Kidney capillary endothelial cell (primary cell): ENCODE measurements at regions not wholly inside any gene's neighbourhood (a gene's known extent, or its start where the extent isn't known, plus 50 kb on each side); places are given as distances from the start of the nearest gene placed in this dataset.
A peak's percentile ranks its signal among the peaks of the same experiment; 100 is the strongest.
"Not testable (repeated sequence)": the region's sequence is repeated elsewhere in the genome, so short reads cannot be mapped to it uniquely, and the experiment has no call there.

Experiments used
- DNase-seq: peaks from one replicate; pipeline ENCODE4 v3.0.0-alpha.2; 2018; ENCODE audit warnings: low spot score

DNA sequence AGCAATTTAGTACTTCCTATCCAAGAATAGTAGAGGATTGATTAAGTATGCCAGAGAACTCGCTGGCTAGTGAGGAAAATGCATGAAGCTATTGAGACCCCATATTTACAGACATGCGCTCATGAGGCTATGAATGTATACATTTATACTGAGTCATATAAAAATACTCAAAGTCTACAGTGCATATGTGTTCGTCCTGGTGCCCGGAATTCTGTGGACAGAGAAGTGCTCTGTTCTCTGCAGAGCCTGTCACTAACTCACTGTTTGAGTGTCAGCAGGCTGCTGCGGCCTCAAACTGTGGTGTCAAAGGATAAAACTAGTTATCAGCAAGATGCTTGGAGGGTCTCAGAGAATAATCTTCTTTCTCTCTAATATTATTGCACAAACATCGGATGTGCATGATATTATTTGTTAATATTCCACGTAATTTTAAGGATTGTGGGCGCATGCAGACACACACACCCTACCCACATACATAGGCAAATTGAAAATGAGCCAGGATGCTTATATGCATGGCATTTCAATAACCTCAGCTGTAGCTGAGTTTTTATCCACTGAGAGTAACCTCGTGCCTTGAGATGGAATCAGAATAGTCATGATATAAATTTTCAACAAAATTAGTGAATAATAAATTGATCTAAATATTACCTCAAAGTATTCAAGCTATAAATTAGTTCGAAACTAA lies 50.0 kb upstream of the TSC22D2 start:
- no peak for DNase-seq

DNA sequence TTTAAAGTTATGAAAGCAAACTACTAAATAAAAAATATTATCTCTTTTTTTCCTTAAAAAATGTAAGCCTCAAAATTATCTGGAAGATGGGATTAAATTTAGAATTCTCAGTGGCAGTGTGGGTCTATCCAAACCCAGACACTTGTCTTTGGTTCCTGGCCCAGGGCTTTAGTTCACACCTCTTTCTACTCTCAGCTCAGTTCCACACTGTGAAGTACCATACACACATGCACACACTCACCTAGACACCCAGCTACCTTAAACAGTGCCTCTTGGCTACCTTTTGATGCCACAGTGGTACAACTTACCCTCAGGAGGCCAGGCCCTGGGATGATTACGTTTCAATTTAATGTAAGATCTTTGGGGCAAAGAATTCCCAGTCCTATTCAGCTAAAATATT lies 51.0 kb upstream of the TSC22D2 start:
- DNase-seq: no peak

DNA sequence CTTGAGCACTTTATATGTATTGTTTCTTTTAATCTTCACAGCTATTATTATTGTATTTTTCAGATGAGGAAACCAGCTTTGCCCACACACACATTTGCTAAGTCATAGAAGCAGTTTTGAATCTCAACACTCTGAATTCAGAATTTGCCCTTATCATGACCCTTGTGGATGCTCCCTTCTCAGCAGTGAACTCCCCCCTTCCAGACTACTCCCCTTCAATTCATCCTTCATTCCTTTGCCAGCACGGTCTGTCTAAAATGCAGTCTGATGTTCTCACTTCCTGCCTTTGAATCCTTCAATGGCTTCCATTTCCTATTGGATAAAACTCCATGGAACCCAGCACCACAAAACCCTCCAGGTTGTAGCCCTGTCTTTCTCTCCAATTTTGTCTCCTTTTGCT lies 52.5 kb upstream of the TSC22D2 start:
- DNase-seq: no peak

DNA sequence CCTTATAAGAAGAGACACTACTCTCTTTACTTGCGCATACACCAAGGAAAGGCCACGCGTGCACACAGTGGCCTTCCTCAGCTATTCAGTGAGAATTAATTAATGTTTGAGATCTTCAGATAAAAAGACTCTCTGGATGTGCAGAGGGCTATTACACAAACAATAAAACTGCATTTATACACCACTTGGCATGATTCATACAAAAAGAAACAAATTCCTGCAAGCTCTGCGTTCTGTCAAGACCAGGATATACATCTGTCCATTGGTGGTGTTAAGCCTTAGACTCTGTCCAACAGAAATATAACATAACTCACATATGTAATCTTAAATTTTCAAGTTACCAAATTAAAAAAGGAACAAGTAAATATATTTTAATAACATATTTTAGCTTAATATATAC lies 55.2 kb upstream of the TSC22D2 start:
- no peak for DNase-seq

DNA sequence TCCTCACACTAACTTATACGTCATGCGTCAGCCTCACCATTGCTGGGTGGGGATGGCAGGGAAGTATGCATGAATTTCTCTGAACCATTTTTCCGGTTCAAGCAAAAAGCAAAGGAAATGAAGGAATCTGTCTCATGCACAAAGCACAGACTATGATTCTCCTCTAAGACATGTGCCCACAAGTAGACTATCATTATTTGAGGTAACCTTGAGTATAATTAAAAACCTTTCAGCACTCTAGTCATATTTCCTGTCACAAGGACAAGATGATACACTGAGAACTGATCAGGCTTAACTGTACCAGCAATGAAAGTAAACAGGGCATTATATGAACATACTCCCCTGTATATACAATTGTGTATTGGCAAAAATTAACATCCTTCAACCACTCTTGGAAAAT lies 56.7 kb upstream of the TSC22D2 start:
- DNase-seq: peak; percentile 64

DNA sequence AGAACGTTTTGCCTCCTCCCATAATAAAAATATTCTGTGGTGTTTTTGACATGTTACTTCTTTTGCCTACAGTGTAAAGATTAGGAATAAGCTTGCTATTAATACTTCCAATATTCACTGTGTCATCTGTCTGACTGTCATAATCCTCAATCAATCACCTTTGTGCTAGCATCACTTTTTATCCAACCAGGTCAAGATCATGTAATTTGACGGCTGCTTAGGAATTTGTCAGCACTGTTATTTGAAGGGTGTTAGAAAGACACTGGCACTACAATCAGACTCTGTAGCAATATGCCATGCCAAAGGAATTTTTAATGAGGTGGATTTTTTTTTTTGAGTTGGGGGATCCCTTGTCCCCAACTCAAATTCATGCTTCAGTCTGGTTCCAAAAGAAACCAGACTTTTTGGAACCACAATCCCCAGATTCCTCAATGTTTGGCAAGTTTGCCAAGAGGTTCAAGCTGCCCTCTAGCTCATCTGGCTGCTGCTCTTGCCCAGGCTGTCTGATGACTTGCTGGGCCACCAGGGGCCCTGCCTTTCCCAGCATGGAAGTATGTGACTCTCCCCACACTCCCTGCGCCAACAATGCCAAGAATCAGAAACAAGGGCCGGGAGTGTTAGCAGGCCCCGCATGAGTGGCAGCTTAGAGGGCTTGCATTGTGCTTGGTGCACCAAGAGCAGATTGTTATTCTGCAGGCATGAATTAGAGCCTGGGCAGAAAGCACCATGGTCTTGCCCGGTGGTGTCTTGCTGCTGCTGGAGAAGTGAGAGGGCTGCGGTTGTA lies 58.6 kb upstream of the TSC22D2 start:
- DNase-seq: no peak

DNA sequence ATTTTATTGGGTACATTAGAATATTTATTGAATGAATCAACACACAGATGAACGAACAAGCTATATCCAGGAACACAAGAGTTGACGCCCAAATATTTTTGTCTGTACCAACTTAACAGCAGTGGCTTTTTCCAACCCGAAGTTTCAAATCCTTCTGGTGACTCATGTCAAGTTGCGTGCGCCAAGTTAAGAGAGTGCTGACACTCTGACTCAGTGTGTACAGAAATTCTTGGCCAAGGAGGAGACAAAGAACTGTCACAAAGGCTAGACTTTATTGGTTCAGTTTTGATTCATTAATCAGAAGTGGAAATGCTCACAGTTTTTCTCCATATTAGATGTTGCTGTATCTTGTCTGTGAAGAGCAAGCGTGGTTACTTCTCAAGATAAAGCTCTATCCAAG lies 59.6 kb upstream of the TSC22D2 start:
- peak; percentile 85 for DNase-seq

DNA sequence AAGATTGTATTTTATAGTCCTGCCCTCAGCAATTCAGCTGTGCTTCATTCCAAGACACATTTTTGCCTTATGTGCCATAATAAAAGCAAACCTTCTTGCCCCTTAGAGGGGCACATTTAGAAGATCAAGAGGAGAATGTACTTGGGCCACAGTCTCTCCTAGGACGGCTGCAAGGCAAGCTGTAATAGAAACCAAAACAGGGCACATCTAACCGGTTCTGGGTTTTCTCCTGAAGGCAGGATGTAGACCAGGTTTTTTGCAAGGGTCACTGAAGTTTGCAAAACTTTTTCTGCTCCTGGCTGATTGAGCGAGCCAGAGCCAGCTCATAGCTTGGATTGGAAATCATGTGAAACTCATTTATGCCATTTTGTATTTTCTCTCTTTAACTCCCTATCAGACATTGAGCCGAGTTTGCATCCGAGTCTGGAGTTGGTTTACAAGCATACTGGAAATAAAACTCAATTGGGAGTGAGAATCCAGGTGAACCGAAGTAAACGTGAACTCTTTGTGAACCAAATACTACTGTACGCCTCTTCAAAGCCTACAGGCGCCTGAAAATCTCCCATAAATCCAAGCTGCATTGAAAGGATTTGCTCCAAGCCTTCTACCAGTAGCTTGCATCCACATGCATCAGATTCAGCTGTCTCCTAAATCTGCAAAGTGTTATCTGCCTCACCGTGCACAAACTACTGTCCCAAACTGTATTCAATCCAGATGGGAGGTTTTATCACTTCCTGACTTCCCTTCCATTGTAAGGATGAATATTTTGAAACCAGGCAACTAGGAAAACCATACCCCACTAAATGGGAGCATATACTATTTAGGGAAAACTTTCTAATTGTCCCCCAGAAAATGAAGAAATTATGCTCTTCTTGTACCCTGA lies 60.9 kb upstream of the TSC22D2 start:
- no peak for DNase-seq

DNA sequence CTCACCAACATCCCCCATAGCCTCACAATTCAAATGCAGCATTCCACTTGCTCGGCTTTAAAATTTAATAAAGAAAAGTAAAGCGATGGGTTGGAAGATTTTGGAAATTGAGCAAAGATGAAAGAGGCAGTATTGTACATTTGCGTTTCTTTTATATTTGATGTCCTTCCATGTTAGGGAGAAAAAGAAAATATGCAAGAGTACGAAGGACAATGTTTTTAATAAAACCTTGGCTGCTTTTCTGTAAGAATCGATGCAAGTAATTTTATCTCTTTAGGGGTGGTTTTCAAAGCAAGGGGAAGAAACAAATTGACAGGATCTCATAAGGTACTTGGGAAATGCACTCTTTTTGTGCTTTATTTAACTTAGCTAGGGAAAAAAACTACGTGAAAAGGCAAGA lies 61.8 kb upstream of the TSC22D2 start:
- no peak for DNase-seq

DNA sequence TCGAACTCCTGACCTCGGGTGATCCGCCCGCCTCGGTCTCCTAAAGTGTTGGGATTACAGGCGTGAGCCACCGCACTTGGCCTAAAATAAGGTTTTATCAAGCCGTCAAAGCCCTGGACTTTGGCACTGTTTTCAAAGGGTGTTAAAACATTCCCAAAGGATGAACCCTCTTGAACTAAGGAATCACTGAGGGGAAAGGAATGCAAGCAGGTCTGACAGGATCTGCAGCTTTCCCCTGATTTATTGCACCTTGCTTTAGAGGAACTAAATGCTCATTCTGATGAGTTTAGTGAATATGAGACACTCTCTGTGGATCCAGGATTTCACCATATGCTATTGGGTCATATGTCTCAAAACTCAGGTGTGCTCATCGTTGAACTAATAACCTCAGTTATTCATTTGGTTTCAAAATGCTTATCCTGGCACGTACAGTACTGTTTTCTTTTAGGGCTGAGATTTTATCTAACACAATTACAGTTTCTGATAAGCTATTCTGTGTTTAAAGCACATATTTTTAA lies 63.0 kb upstream of the TSC22D2 start:
- no peak for DNase-seq

DNA sequence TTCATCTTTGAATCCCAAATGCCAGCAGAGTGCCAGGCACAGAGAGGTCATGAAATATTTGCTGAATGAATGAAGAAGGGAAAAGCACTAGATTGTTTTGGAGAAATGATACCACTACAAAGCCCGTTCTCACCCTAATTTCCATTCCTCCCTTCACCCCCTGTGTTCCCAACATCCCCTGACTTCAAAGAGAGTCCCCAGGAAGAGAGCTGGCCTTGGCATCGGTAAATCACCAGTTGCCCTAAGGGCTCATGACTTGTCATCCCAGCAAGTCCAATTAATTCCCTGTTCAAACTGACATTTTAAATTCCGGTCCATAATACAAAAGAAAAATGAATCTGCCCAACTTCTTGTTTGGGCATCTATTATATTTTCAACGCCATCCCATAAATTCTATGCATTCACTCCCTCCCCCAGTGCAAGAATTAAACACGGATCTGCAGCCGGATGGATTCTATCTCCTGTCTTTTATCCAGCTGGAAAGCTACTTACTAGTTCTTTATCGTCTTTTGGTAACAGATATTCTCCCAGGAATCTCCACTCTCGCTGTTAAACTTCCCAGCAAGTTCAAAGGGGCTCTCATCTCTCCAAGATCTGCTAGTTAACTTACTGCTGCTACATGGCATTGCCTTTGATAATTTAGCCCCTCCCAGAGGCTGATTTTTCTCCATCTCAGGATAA lies 63.9 kb upstream of the TSC22D2 start:
- DNase-seq: no peak

DNA sequence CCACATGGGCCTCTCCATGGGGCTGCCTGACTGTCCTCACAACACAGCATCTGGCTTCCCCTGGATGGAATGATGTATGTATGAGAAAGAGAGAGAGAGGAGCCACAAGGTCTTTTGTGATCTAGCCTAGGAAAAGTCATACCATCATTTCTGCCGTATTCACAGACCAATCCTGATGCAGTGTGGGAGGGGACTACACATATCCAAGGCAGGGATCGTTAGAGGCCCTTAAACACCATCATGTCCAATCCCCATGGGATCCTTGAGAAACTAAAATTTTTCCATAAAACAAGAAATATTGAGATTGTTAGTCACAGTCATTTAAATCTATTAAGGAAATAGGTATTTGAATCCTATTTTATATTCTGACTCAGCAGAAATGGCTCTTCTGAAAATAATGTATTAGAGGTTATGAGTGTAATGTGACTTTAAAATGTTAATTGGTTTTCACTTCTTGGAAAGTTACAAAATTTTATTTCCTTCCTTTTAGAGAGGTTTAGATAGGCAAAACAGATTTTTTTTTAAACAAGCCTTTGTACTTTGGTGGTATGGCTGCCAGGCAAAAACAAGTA lies 65.1 kb upstream of the TSC22D2 start:
- no peak for DNase-seq

DNA sequence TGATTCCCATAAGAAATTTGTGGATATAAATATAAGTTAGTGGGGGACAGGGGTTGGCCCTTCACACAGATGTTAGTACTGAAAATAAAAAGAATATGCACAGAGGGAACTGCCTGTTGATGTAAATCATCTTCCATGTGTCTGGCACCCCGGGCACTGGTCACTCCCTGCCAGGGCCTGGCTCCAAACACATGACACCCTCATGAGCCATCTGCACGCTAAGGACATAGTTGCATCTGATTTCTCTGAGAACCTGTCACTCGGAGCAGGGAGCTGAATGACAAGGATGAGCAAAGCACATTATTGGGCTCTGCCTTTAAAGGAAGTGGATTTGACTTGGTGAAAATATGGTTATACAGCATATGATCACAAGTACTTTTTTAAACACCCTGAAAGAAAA lies 66.2 kb upstream of the TSC22D2 start:
- no peak for DNase-seq

DNA sequence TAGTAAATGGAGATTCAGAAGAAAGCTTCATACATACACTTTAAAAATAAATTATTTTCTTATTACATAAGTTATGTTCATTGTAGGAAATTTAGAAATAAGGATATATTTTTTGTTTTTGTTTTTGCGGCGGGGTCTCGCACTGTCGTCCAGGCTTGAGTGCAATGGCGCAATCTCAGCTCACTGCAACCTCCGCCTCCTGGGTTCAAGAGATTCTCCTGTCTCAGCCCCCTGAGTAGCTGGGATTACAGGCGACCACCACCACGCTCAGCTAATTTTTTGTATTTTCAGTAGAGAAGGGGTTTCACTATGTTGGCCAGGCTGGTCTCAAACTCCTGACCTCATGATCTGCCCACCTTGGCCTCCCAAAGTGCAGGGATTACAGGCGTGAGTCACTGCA lies 71.7 kb upstream of the TSC22D2 start:
- not testable (repeated sequence) for DNase-seq

DNA sequence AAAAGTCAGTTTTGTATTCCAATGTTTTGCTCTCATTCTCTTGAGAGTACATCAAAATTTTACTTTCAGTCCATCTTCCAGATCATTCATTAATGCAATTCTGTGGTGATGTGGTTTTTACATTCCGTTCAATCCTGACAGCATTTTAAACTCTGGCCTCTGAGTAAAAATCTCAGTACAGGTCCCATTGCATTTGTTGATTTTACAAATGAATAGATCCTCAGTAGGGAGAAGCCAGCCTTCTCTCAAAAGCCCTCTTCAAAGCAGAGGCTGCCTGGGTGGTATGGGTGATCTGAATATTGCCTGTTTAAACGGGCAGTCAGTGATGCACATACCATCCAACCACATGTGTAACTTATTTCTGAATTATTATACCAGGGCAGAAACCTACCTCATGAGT lies 72.5 kb upstream of the TSC22D2 start:
- DNase-seq: no peak

DNA sequence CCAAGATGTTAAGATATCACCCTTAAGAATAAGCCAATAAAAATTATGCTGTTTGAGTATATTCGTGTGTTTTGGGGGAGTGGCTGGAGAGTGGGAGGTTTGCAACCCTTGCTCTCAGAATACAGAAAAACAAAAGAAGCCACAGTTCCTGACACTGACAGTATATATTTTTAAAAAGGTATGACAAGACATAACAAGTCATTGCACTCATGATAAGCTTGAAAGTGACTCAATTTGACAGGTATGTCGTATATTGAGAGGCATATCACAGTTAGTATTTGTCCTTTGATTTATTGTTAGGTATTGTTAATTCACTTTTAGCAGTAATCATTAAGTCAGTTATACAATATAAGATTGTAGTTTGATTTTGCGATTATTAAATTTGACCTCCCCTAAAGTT lies 73.1 kb upstream of the TSC22D2 start:
- no peak for DNase-seq

DNA sequence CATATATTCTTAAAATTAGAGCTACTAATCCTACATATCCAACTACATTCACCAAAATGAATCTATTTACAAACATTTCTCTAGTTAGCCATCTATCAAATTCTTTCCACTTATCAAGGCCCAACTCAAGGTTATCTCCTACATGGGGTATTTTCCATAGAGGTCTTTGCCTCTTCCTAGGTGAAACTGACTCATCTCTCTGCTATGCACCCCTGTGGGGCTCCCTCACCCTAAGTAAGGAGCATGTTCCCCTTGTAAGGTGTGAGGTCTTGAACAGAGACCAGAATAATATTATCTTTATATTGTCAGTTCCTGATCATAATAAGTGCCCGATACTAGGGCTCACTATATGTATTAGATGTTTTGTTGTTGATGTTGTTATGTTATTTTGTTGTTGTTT lies 74.6 kb upstream of the TSC22D2 start:
- DNase-seq: no peak

DNA sequence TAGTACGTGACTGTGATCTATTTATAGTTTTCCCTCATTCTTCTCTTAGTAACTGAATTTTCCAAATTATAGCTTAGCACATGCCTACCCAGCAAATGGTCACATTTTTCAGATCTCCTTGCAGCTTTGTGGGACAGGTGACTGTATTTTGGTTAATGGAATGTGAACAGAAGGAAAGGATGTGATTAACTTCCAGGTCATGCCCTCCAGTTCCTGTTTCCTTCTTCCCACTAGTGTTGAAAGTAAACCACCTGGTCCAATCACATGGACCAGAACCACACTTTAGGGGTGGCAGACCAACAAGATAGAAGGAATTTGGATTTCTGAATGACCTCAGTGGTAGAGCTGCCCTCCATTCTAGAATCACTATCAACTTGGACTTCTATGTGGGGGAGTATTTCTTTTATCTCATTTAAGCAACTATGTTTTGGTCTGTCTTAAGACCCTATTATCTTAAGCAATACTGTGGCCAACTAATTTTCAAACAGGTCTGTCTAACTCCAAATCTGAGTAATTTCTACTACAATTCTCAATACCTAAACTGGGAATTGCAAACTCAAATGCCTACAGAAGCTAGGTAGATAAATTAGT lies 76.0 kb upstream of the TSC22D2 start:
- DNase-seq: peak; percentile 63

DNA sequence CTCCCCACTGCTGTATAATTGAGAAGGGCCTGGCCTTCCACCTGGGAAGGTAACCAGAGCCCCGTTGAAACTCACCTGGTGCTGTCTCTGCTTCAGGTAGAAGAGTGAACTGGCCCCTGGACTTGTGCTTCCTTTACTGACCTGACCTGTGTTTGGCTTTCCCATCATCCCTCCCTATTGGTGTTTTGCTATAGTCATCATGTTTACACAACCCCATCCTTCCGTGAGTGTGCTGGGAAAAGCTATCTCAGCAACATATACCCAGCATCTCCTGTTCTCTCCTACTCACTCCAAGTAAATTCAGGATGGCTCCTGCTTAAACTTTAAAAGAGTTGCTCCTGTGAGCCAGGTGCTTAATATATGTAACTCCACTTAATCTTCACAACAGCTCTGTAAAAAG lies 77.2 kb upstream of the TSC22D2 start:
- DNase-seq: no peak

DNA sequence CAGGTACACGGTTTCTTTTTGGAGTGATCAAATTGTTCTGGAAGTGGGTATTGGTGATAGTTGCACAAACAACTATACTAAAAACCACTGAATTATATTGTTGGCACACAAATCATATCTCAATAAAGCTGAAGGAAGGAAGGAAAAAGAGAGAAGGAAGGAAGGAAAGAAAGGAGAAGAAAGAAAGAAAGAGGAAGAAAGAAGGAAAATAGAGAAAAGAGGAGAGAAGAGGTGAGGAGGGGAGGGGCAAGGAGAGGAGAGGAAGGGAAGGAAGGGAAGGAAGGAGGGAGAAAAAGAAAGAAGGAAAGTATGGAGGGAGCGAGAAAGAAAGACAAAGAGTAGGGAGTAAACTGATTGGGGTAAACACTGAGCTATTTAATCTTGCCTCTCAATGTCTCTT lies 77.9 kb upstream of the TSC22D2 start:
- no peak for DNase-seq

DNA sequence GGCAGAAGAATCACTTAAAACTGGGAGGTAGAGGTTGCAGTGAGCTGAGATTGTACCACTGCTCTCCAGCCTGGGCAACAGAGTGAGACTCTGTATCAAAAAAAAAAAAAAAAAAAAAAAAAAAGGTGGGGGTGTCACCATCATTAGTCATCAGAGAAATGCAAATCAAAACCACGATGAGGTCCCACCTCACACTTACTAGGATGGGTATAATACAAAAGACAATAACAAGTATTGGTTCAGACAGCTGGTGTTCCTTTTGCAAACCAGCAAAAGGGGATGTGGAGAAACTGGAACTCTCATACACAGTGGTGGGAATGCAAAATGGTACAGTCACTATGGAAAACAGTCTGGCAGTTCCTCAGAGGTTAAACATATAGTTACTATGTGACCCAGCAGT lies 78.7 kb upstream of the TSC22D2 start:
- no peak for DNase-seq
